ENCODE measurements at regions not wholly inside any gene's neighbourhood (a gene's known extent, or its start where the extent isn't known, plus 50 kb on each side); places are given as distances from the start of the nearest gene placed in this dataset.

- H3K27ac ChIP-seq: no peak overlapping the region
- no peak overlapping the region for H3K4me3 ChIP-seq
- intact Hi-C loops (cut with DNase I): no loop called here
- H3K4me1 ChIP-seq: no peaks in the 10 kb centered on the region
- DNase-seq: no peak
- H3K9me3 ChIP-seq: no peaks in the 10 kb centered on the region
- no peak for ATAC-seq
- TF ChIP-seq CTCF (IDR thresholded peaks at IDR 0.05): no peak
- H3K36me3 ChIP-seq: no peaks in the 10 kb centered on the region
- H3K27me3 ChIP-seq: no peaks in the 10 kb centered on the region
These were observed 442.1 kb upstream of the TRIB2 start for GRCh38 chr2:12274591-12274990.

GRCh38 chr2:12277241-12278034, 439.3 kb upstream of the TRIB2 start:
- H3K27me3 ChIP-seq: no peaks in the 10 kb centered on the region
- ATAC-seq (no peak), DNase-seq (no peak)
- H3K9me3 ChIP-seq: no peaks in the 10 kb centered on the region
- intact Hi-C loops (cut with DNase I): no loop called here
- no peak overlapping the region for H3K27ac ChIP-seq
- TF ChIP-seq CTCF (IDR thresholded peaks at IDR 0.05): no peak
- no peak overlapping the region for H3K4me3 ChIP-seq
- no peaks in the 10 kb centered on the region for H3K4me1 ChIP-seq
- no peaks in the 10 kb centered on the region for H3K36me3 ChIP-seq

- Histone ChIP-seq H3K27ac (no peak overlapping the region), H3K27me3 (no peaks in the 10 kb centered on the region), H3K9me3 (no peaks in the 10 kb centered on the region), H3K36me3 (no peaks in the 10 kb centered on the region), H3K4me1 (no peaks in the 10 kb centered on the region), H3K4me3 (no peak overlapping the region)
- ATAC-seq (no peak), DNase-seq (no peak)
- intact Hi-C loops (cut with DNase I): no loop called here
- TF ChIP-seq CTCF (IDR thresholded peaks at IDR 0.05): no peak
These were observed 438.5 kb upstream of the TRIB2 start for GRCh38 chr2:12278217-12278750.

- H3K27me3 ChIP-seq: no peaks in the 10 kb centered on the region
- H3K4me1 ChIP-seq: no peaks in the 10 kb centered on the region
- ATAC-seq (no peak), DNase-seq (no peak)
- H3K36me3 ChIP-seq: no peaks in the 10 kb centered on the region
- no peak overlapping the region for H3K4me3 ChIP-seq
- TF ChIP-seq CTCF (IDR thresholded peaks at IDR 0.05): no peak
- no peaks in the 10 kb centered on the region for H3K9me3 ChIP-seq
- no peak overlapping the region for H3K27ac ChIP-seq
- intact Hi-C loops (cut with DNase I): no loop called here
These were observed 433.7 kb upstream of the TRIB2 start for GRCh38 chr2:12282780-12283695.

GRCh38 chr2:12284037-12284436, 432.7 kb upstream of the TRIB2 start:
- no peak for ATAC-seq
- Histone ChIP-seq H3K9me3 (no peaks in the 10 kb centered on the region), H3K27me3 (no peaks in the 10 kb centered on the region), H3K4me3 (no peak overlapping the region), H3K36me3 (no peaks in the 10 kb centered on the region), H3K4me1 (no peaks in the 10 kb centered on the region), H3K27ac (no peak overlapping the region)
- intact Hi-C loops (cut with DNase I): no loop called here
- no peak for TF ChIP-seq CTCF (IDR thresholded peaks at IDR 0.05)
- DNase-seq: no peak
